ENCODE measurements at regions not wholly inside any gene's neighbourhood (a gene's known extent, or its start where the extent isn't known, plus 50 kb on each side); places are given as distances from the start of the nearest gene placed in this dataset.
A peak's percentile ranks its signal among the peaks of the same experiment; 100 is the strongest.
"Not testable (repeated sequence)": the region's sequence is repeated elsewhere in the genome, so short reads cannot be mapped to it uniquely, and the experiment has no call there.

- DNase-seq, result no peak
These were observed 346.3 kb downstream of the FBXW7 start for GRCh38 chr4:152189451-152190179.

- no peak for DNase-seq
These were observed 347.1 kb downstream of the FBXW7 start for GRCh38 chr4:152188801-152189200.

- no peak for DNase-seq
These were observed 348.2 kb downstream of the FBXW7 start for GRCh38 chr4:152187693-152188092.

GRCh38 chr4:152185786-152186550, 349.9 kb downstream of the FBXW7 start:
- peak; percentile 0 to 41 for DNase-seq

- no peak for DNase-seq
These were observed 354.7 kb downstream of the FBXW7 start for GRCh38 chr4:152181150-152181549.

GRCh38 chr4:152180369-152180768, 355.5 kb downstream of the FBXW7 start:
- DNase-seq, result no peak

GRCh38 chr4:152177538-152177937, 358.4 kb downstream of the FBXW7 start:
- DNase-seq, result not testable (repeated sequence)

- DNase-seq, result no peak
These were observed 359.2 kb downstream of the FBXW7 start for GRCh38 chr4:152176627-152177214.

- DNase-seq, result no peak
These were observed 360.3 kb downstream of the FBXW7 start for GRCh38 chr4:152175586-152175985.

GRCh38 chr4:152172146-152172545, 363.7 kb downstream of the FBXW7 start:
- no peak for DNase-seq

GRCh38 chr4:152171556-152171955, 364.3 kb downstream of the FBXW7 start:
- DNase-seq, result peak; percentile 13 to 40

GRCh38 chr4:152169683-152170082, 366.2 kb downstream of the FBXW7 start:
- peak; percentile 54 to 61 for DNase-seq

GRCh38 chr4:152168987-152169616, 366.8 kb downstream of the FBXW7 start:
- DNase-seq, result no peak

- DNase-seq, result no peak
These were observed 369.3 kb downstream of the FBXW7 start for GRCh38 chr4:152166567-152166966.

- DNase-seq, result no peak
These were observed 370.0 kb downstream of the FBXW7 start for GRCh38 chr4:152165846-152166245.

- no peak for DNase-seq
These were observed 370.7 kb downstream of the FBXW7 start for GRCh38 chr4:152165146-152165545.

GRCh38 chr4:152164561-152164960, 371.3 kb downstream of the FBXW7 start:
- DNase-seq, result no peak

GRCh38 chr4:152162331-152162697, 373.6 kb downstream of the FBXW7 start:
- no peak for DNase-seq

GRCh38 chr4:152161676-152162330, 374.1 kb downstream of the FBXW7 start:
- no peak for DNase-seq

- DNase-seq, result peak; percentile 58 to 80
These were observed 375.6 kb downstream of the FBXW7 start for GRCh38 chr4:152160225-152160800.

- peak; percentile 60 to 89 for DNase-seq
These were observed 376.1 kb downstream of the FBXW7 start for GRCh38 chr4:152159773-152160172.

GRCh38 chr4:152158225-152158624, 377.7 kb downstream of the FBXW7 start:
- no peak for DNase-seq

GRCh38 chr4:152157629-152158028, 378.3 kb downstream of the FBXW7 start:
- DNase-seq, result no peak
